GM12873 (cell line): ENCODE measurements at regions not wholly inside any gene's neighbourhood (a gene's known extent, or its start where the extent isn't known, plus 50 kb on each side); places are given as distances from the start of the nearest gene placed in this dataset.

Experiments used
- CTCF ChIP-seq: IDR thresholded peaks from 2 replicates; pipeline ENCODE4 v1.5.1; 2012; ENCODE audit warnings: low read depth, mild to moderate bottlenecking, moderate library complexity, low read length, control low read depth; ENCODE audit not compliant: insufficient read depth; ENCODE audit errors: missing control alignments

GRCh38 chr5:3933536-3933935 lies 337.9 kb downstream of the IRX1 start:
- no peak for TF ChIP-seq CTCF

GRCh38 chr5:3933966-3934365 lies 338.3 kb downstream of the IRX1 start:
- TF ChIP-seq CTCF, result no peak

- no peak for TF ChIP-seq CTCF
Measured at GRCh38 chr5:3943859-3944258, 348.2 kb downstream of the IRX1 start.

GRCh38 chr5:3944930-3945329 lies 349.3 kb downstream of the IRX1 start:
- TF ChIP-seq CTCF, result no peak

GRCh38 chr5:3948838-3949237 lies 353.2 kb downstream of the IRX1 start:
- TF ChIP-seq CTCF, result no peak

GRCh38 chr5:3954199-3954598 lies 358.6 kb downstream of the IRX1 start:
- no peak for TF ChIP-seq CTCF

- TF ChIP-seq CTCF, result no peak
Measured at GRCh38 chr5:3954633-3955032, 359.0 kb downstream of the IRX1 start.
